GM18868 (cell line): ENCODE measurements at regions not wholly inside any gene's neighbourhood (a gene's known extent, or its start where the extent isn't known, plus 50 kb on each side); places are given as distances from the start of the nearest gene placed in this dataset.
"Not testable (repeated sequence)": the region's sequence is repeated elsewhere in the genome, so short reads cannot be mapped to it uniquely, and the experiment has no call there.

ENCODE experiments used
- ATAC-seq: cut with Tn5 transposase; IDR thresholded peaks from one replicate; pipeline ENCODE4 v1.9.1; 2021; ENCODE audit warnings: mild to moderate bottlenecking, moderate library complexity; ENCODE audit not compliant: unreplicated experiment

DNA sequence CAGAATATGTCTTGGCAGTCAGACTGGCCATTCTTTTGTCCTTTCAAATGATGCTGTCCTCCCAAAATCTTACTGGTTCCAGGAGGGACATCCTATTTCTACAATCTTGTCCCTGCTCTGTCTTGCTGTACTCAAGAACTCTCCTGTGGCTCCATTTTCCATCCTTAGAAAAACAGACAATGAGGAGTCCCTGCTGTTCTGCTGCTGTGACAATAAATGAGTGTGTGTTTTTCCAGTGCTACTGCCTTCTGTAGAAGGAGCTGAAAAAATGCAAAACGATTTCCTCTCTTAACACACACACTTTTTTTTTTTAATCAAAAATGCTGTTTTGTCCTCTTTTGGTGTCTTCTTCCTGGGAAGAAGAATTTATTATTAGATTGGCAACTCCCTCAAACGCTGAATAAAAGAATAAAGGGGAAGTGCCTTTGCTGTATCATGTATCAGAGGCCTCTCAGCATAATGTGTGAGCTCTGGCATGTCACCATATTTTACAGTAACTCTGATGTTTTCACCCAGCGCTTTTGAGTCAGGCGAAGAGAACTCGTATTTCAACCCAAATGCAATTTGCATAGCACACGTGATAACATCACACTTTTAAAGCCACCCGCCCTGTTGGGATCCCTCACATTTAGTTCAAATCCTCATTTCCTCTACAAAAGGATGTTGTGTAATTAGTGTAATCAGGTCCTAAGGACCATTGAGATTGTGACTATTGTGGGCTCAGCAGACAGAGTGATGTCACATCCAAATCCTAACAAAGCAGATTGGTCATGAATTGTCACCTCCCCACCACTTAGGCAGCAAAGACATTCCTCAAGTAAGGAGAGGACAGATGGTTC, 496.0 kb upstream of the LARGE1 start:
- ATAC-seq: no peak

- ATAC-seq: not testable (repeated sequence)
Observed at GRCh38 chr22:34422948-34423347, 502.7 kb upstream of the LARGE1 start.

GRCh38 chr22:34427436-34427835, 507.2 kb upstream of the LARGE1 start:
- ATAC-seq: no peak

DNA sequence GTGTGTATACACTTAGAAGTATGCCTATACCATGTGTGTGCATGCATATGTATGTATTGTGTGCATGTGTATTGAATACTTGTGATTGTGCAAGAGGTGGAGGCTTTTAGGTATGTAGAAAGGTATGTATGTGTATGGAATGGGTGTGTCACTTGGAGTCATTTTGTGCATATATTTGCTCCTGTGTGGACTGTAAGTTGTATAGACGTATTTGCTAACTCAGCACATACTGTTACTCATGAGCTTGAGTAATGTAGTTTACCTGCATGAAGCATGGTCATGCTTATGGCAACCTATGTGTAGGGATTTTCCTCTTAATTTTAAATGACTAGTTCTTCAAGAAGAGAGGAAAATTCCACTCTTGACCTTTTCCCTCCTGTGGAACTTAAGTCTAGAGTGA, 507.6 kb upstream of the LARGE1 start:
- ATAC-seq: no peak

- ATAC-seq: no peak
Observed at GRCh38 chr22:34429314-34429713, 509.0 kb upstream of the LARGE1 start.

GRCh38 chr22:34430386-34430785, 510.1 kb upstream of the LARGE1 start:
- no peak for ATAC-seq

DNA sequence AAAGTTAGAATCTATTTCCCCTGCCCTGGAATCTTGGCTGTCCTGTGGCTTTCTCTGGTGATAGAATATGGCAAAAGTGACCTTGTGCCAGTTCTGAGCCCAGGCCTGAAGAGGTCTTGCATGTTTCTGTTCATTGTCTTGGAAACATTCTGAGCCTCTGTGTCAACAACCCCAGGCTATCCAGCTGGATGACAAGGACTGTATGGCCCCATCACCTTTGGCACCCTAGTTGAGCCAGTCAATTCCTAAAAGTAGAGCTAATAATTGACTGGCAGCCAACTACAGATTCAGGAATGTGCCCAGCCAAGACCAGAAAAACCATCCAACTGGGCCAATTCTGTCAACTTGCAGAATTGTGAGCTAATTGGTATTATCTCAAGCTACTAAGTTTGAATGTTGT, 514.1 kb upstream of the LARGE1 start:
- ATAC-seq: no peak

GRCh38 chr22:34437140-34437539, 516.9 kb upstream of the LARGE1 start:
- no peak for ATAC-seq

DNA sequence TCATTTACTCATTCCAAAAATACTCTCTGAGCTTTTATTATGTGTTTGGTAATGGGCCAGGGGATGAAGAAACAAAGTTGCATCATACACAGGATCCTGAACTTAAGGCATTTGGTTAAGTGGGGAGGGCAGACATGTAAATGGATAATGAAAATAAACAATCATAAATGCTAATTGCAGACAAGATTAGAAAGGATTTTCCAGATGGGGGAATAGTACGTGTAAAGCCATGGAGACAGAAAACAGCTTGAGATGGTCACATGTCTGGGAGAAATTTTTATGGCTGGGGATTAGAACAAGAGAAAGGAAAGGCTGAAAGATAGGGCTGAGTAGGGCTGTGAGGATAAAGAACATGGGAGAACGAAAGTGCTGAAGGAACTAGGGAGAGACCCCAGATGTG, 534.3 kb upstream of the LARGE1 start:
- no peak for ATAC-seq

DNA sequence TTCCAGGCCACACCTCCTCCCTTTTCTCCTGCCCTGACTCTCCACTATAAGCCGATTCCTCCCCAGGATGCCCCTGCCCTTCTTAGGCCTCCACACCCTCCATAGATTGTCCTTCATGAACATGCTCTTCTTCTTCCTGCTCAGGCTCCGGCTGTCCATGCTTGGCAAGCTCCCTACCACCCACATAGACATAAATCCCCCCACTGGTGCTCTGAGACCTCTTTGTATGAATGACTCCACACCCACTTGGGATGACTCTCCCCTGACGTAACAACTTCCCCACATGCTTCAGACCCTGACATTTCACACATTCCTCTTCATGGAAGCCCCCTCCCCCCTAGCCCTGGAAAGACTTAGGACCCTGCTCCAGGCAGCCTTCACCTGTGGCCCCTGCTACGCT, 542.5 kb upstream of the LARGE1 start:
- no peak for ATAC-seq

DNA sequence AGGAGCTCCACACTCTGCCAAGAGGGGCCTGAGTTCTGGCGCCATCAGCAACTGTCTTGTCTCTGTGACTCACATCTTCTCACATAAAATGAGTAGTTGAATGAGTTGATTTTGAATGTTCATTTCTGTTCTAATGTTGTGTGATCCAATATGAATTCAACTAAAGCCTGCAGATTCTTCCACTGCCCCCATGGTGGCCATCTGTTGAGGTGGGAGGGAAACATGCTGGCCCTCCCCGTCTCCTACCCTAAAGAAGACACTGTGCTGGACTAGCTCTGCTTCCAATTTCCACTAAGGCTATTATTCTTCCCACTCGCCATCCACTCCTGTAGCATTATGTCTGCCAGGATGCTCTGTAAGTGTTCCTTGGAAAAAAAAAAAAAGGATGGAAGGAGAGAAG, 555.6 kb upstream of the LARGE1 start:
- no peak for ATAC-seq

DNA sequence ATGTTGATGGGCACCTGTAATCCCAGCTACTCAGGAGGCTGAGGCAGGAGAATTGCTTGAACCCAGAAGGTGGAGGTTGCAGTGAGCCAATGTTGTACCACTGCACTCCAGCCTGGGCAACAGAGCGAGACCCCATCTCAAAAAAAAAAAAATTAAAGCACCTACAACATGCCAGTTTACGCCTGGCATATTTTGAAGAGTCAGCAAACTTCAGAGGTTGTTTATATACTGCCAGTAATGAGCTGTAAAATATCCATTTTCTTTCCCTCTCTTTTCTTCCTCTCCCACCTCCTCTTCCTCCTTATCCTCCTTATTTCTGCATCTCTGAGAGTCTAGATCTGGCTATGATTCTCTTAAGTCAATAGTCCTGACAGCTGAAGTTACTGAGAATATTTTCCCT, 556.5 kb upstream of the LARGE1 start:
- ATAC-seq: no peak

GRCh38 chr22:34481090-34481489, 560.8 kb upstream of the LARGE1 start:
- ATAC-seq: no peak

DNA sequence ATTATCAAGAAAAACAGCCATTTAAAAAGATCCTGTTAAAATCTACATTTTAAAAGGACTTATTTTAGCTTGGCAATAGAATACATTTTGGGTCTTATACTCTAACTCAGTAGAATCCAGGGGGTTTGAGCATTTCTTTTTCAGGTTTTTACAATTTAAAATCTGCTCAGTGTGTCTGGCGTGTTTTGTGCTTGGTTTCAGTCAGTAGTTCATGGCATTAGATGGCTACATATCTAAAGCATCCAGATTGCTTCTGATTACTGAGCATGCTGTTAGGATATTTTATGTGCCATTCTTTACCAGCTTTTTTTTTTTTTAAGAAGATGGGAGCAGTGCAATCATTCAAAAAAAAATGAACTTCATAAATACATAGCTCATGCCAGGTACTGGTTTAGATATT, 566.1 kb upstream of the LARGE1 start:
- ATAC-seq: no peak

DNA sequence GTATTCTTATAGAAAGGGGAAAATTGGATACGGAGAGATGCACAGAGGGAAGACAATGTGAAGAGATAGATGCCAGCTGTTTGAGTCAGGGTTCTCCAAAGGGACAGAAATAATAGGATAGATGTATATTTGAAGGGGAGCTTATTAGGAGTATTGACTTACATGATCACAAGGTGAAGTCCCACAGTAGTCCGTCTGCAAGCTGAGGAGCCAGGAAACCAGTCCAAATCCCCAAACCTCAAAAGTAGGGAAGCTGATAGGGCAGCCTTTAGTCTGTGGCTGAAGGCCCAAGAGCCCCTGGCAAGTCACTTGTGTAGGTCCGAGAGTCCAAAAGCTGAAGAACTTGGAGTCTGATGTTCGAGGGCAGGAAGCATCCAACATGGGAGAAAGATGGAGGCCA, 569.6 kb upstream of the LARGE1 start:
- no peak for ATAC-seq

DNA sequence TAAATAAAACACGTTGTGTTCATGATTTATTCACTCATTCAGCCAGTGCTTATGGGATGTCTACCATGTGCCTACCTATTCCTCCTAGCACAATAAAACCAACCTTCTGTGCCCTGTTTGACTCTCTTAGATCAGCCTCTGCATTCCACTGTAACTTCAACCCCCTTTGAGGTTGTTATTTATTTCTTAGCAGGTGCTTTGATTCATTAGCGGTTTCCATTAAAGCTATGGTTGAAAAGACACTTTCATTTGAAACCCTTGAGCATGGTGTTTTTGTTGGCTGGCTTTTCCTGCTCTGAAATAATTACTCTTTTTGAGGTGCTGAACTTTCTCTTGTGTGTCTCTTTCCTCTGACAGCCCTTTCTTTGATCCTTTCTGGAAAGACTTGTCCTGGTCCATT, 570.6 kb upstream of the LARGE1 start:
- ATAC-seq: no peak

DNA sequence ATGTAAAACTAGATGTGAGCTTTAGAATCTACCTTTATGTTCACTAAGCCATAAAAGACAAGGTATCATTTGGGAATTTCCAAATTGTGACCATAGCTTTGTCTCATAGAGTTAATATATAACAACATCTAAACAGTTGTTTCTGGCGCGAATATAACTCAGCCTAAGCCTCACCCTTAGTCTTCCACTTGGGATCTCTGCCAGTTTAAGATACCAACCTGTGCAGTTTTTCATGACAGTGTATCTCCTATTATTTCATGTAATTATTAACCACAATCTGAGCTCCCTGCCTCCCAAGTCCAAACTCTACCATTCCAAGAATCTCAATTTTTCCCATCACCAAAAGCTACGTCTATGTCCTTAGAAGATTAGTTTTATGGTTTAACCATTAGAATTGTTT, 572.5 kb upstream of the ISX start:
- no peak for ATAC-seq

DNA sequence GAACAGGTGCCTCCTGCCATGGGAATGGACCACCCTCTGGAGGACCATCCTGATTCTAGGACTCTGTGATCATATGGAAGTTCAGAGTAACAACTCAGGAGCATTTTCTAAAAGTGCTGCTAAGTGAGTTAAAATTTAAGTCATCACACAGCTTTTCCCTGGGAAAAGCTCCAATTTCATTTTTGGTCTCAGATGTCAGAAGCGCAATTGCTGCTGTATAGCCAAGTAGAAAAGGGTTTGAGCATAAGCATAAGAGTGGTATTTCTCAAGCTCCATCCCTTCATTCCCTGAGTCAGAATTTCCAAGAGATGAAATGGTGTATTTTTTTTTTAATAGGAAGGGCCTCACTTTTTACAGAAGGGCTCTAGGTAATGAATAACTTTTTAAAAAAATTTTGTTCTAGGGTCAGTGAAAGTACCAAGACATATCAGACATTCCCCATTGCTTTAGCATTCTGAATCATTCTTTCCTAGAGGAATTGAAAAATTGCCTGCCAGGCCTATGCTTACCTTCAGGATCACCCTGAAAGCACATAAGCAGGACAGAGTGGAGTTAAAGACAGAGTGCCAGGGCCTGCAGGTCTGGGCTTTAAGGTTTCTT, 564.5 kb upstream of the ISX start:
- ATAC-seq: no peak

DNA sequence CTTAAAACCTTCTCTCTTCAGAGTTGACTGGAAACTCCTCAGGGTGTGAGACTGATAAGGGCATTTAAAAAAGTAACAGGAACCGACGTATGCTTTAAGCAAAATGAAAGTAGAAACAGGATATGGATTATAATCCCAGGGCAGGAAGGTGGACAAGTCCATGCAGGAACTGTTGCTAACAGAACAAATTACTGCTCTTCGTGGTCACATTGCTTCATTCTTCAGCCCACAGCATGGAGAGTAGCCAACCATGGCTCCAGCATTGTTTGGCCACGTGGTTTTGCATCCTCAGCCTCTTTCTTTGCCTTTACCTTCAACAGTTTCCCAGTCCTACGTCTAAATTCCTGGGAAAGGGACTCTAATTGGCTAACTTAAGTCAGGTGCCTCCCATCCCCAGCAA, 563.1 kb upstream of the ISX start:
- ATAC-seq: no peak

DNA sequence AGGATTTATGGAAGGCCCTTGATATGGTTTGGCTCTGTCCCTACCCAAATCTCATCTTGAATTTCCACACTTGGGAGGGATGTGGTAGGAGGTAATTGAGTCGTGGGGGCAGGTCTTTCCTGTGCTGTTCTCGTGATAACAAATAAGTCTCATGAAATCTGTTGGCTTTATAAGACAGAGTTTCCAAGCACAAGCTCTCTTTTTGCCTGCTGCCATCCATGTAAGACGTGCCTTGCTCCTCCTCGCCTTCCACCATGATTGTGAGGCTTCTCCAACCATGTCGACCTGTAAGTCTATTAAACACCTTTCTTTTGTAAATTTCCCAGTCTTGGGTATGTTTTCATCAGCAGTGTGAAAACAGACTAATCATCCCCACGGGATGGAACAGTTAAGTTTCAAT, 557.2 kb upstream of the ISX start:
- ATAC-seq: no peak

- no peak for ATAC-seq
Observed at GRCh38 chr22:34526681-34527080, 539.3 kb upstream of the ISX start.

GRCh38 chr22:34534101-34534500, 531.9 kb upstream of the ISX start:
- ATAC-seq: no peak

DNA sequence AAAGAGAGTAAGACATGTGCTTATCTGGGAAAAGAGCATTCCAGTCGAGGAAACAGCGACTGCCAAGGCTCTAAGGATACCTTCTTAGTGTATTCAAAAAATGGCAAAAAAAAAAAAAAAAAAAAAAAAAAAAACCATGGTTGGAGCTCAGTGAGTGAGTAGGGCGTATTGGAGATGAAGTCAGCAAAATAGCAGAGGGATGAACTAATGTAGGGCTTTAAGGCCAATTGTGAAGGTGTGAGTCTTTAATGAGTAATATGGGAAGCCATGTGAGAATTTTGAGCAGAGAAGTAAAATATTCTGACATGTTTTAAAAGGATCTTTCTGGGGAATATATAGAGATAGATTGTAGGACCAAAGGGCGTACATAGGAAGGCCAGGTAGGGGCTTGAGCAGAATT, 498.6 kb upstream of the ISX start:
- no peak for ATAC-seq
